ENCODE measurements at regions not wholly inside any gene's neighbourhood (a gene's known extent, or its start where the extent isn't known, plus 50 kb on each side); places are given as distances from the start of the nearest gene placed in this dataset.
"Not testable (repeated sequence)": the region's sequence is repeated elsewhere in the genome, so short reads cannot be mapped to it uniquely, and the experiment has no call there.

- H3K36me3 ChIP-seq (ENCODE audit: control insufficient read depth, low read depth, low read length) = no peaks in the 10 kb centered on the region
- no peak overlapping the region for H3K4me3 ChIP-seq (ENCODE audit: low read length)
- H3K9ac ChIP-seq (ENCODE audit: low read length) = no peak overlapping the region
- no peaks in the 10 kb centered on the region for H3K27me3 ChIP-seq (ENCODE audit: control insufficient read depth, insufficient read depth, low read length)
- H3K27ac ChIP-seq (ENCODE audit: low read length) = no peak overlapping the region
- H3K4me1 ChIP-seq (ENCODE audit: control insufficient read depth, low read depth, low read length) = no peaks in the 10 kb centered on the region
- H3K9me3 ChIP-seq (ENCODE audit: control insufficient read depth, low read depth, low read length) = no peaks in the 10 kb centered on the region
Observed at GRCh38 chr5:167081561-167081960, 1209.9 kb upstream of the WWC1 start.

- H3K9me3 ChIP-seq (ENCODE audit: control insufficient read depth, low read depth, low read length) = no peaks in the 10 kb centered on the region
- H3K27ac ChIP-seq (ENCODE audit: low read length) = no peak overlapping the region
- H3K4me3 ChIP-seq (ENCODE audit: low read length) = no peak overlapping the region
- no peaks in the 10 kb centered on the region for H3K4me1 ChIP-seq (ENCODE audit: control insufficient read depth, low read depth, low read length)
- H3K9ac ChIP-seq (ENCODE audit: low read length) = no peak overlapping the region
- H3K27me3 ChIP-seq (ENCODE audit: control insufficient read depth, insufficient read depth, low read length) = no peaks in the 10 kb centered on the region
- no peaks in the 10 kb centered on the region for H3K36me3 ChIP-seq (ENCODE audit: control insufficient read depth, low read depth, low read length)
Observed at GRCh38 chr5:167096816-167097215, 1194.6 kb upstream of the WWC1 start.

- H3K36me3 ChIP-seq (ENCODE audit: control insufficient read depth, low read depth, low read length) = no peaks in the 10 kb centered on the region
- H3K4me3 ChIP-seq (ENCODE audit: low read length) = no peak overlapping the region
- no peak overlapping the region for H3K9ac ChIP-seq (ENCODE audit: low read length)
- no peaks in the 10 kb centered on the region for H3K9me3 ChIP-seq (ENCODE audit: control insufficient read depth, low read depth, low read length)
- H3K4me1 ChIP-seq (ENCODE audit: control insufficient read depth, low read depth, low read length) = no peaks in the 10 kb centered on the region
- H3K27ac ChIP-seq (ENCODE audit: low read length) = no peak overlapping the region
- H3K27me3 ChIP-seq (ENCODE audit: control insufficient read depth, insufficient read depth, low read length) = no peaks in the 10 kb centered on the region
Observed at GRCh38 chr5:167104351-167104750, 1187.1 kb upstream of the WWC1 start.

GRCh38 chr5:167105941-167106340 lies 1185.5 kb upstream of the WWC1 start:
- Histone ChIP-seq H3K27ac (ENCODE audit: low read length) (no peak overlapping the region), H3K36me3 (ENCODE audit: control insufficient read depth, low read depth, low read length) (no peaks in the 10 kb centered on the region), H3K27me3 (ENCODE audit: control insufficient read depth, insufficient read depth, low read length) (no peaks in the 10 kb centered on the region), H3K9me3 (ENCODE audit: control insufficient read depth, low read depth, low read length) (no peaks in the 10 kb centered on the region), H3K4me3 (ENCODE audit: low read length) (no peak overlapping the region), H3K4me1 (ENCODE audit: control insufficient read depth, low read depth, low read length) (no peaks in the 10 kb centered on the region), H3K9ac (ENCODE audit: low read length) (no peak overlapping the region)

- Histone ChIP-seq H3K4me1 (ENCODE audit: control insufficient read depth, low read depth, low read length) (no peaks in the 10 kb centered on the region), H3K9me3 (ENCODE audit: control insufficient read depth, low read depth, low read length) (no peaks in the 10 kb centered on the region), H3K4me3 (ENCODE audit: low read length) (no peak overlapping the region), H3K27me3 (ENCODE audit: control insufficient read depth, insufficient read depth, low read length) (no peaks in the 10 kb centered on the region), H3K36me3 (ENCODE audit: control insufficient read depth, low read depth, low read length) (no peaks in the 10 kb centered on the region), H3K27ac (ENCODE audit: low read length) (no peak overlapping the region), H3K9ac (ENCODE audit: low read length) (no peak overlapping the region)
Observed at GRCh38 chr5:167107684-167108083, 1183.8 kb upstream of the WWC1 start.

GRCh38 chr5:167108266-167108665 lies 1183.2 kb upstream of the WWC1 start:
- H3K4me1 ChIP-seq (ENCODE audit: control insufficient read depth, low read depth, low read length); H3K27me3 ChIP-seq (ENCODE audit: control insufficient read depth, insufficient read depth, low read length); H3K36me3 ChIP-seq (ENCODE audit: control insufficient read depth, low read depth, low read length); H3K9ac ChIP-seq (ENCODE audit: low read length); H3K27ac ChIP-seq (ENCODE audit: low read length); H3K4me3 ChIP-seq (ENCODE audit: low read length); H3K9me3 ChIP-seq (ENCODE audit: control insufficient read depth, low read depth, low read length): not testable (repeated sequence)

GRCh38 chr5:167112556-167112955 lies 1178.9 kb upstream of the WWC1 start:
- no peaks in the 10 kb centered on the region for H3K36me3 ChIP-seq (ENCODE audit: control insufficient read depth, low read depth, low read length)
- H3K27ac ChIP-seq (ENCODE audit: low read length) = no peak overlapping the region
- no peak overlapping the region for H3K4me3 ChIP-seq (ENCODE audit: low read length)
- H3K27me3 ChIP-seq (ENCODE audit: control insufficient read depth, insufficient read depth, low read length) = no peaks in the 10 kb centered on the region
- peaks cover 4% of the 10 kb centered on the region for H3K4me1 ChIP-seq (ENCODE audit: control insufficient read depth, low read depth, low read length)
- H3K9ac ChIP-seq (ENCODE audit: low read length) = no peak overlapping the region
- H3K9me3 ChIP-seq (ENCODE audit: control insufficient read depth, low read depth, low read length) = no peaks in the 10 kb centered on the region

- Histone ChIP-seq H3K4me3 (ENCODE audit: low read length) (no peak overlapping the region), H3K27ac (ENCODE audit: low read length) (no peak overlapping the region), H3K4me1 (ENCODE audit: control insufficient read depth, low read depth, low read length) (no peaks in the 10 kb centered on the region), H3K9me3 (ENCODE audit: control insufficient read depth, low read depth, low read length) (no peaks in the 10 kb centered on the region), H3K36me3 (ENCODE audit: control insufficient read depth, low read depth, low read length) (no peaks in the 10 kb centered on the region), H3K27me3 (ENCODE audit: control insufficient read depth, insufficient read depth, low read length) (no peaks in the 10 kb centered on the region), H3K9ac (ENCODE audit: low read length) (no peak overlapping the region)
Observed at GRCh38 chr5:167122267-167122666, 1169.2 kb upstream of the WWC1 start.

- Histone ChIP-seq H3K4me1 (ENCODE audit: control insufficient read depth, low read depth, low read length) (no peaks in the 10 kb centered on the region), H3K27ac (ENCODE audit: low read length) (no peak overlapping the region), H3K9ac (ENCODE audit: low read length) (no peak overlapping the region), H3K36me3 (ENCODE audit: control insufficient read depth, low read depth, low read length) (no peaks in the 10 kb centered on the region), H3K4me3 (ENCODE audit: low read length) (no peak overlapping the region), H3K9me3 (ENCODE audit: control insufficient read depth, low read depth, low read length) (no peaks in the 10 kb centered on the region), H3K27me3 (ENCODE audit: control insufficient read depth, insufficient read depth, low read length) (no peaks in the 10 kb centered on the region)
Observed at GRCh38 chr5:167123126-167123525, 1168.3 kb upstream of the WWC1 start.

- no peak overlapping the region for H3K4me3 ChIP-seq (ENCODE audit: low read length)
- no peaks in the 10 kb centered on the region for H3K9me3 ChIP-seq (ENCODE audit: control insufficient read depth, low read depth, low read length)
- no peaks in the 10 kb centered on the region for H3K36me3 ChIP-seq (ENCODE audit: control insufficient read depth, low read depth, low read length)
- H3K27me3 ChIP-seq (ENCODE audit: control insufficient read depth, insufficient read depth, low read length) = no peaks in the 10 kb centered on the region
- no peak overlapping the region for H3K9ac ChIP-seq (ENCODE audit: low read length)
- no peak overlapping the region for H3K27ac ChIP-seq (ENCODE audit: low read length)
- H3K4me1 ChIP-seq (ENCODE audit: control insufficient read depth, low read depth, low read length) = no peaks in the 10 kb centered on the region
Observed at GRCh38 chr5:167128581-167128980, 1162.9 kb upstream of the WWC1 start.

GRCh38 chr5:167140548-167141291 lies 1150.7 kb upstream of the WWC1 start:
- H3K4me1 ChIP-seq (ENCODE audit: control insufficient read depth, low read depth, low read length) = no peaks in the 10 kb centered on the region
- no peak overlapping the region for H3K9ac ChIP-seq (ENCODE audit: low read length)
- no peak overlapping the region for H3K4me3 ChIP-seq (ENCODE audit: low read length)
- H3K36me3 ChIP-seq (ENCODE audit: control insufficient read depth, low read depth, low read length) = no peaks in the 10 kb centered on the region
- no peak overlapping the region for H3K27ac ChIP-seq (ENCODE audit: low read length)
- H3K9me3 ChIP-seq (ENCODE audit: control insufficient read depth, low read depth, low read length) = no peaks in the 10 kb centered on the region
- H3K27me3 ChIP-seq (ENCODE audit: control insufficient read depth, insufficient read depth, low read length) = no peaks in the 10 kb centered on the region

GRCh38 chr5:167143716-167144115 lies 1147.7 kb upstream of the WWC1 start:
- H3K9ac ChIP-seq (ENCODE audit: low read length) = no peak overlapping the region
- H3K27ac ChIP-seq (ENCODE audit: low read length) = no peak overlapping the region
- no peaks in the 10 kb centered on the region for H3K9me3 ChIP-seq (ENCODE audit: control insufficient read depth, low read depth, low read length)
- H3K4me3 ChIP-seq (ENCODE audit: low read length) = no peak overlapping the region
- H3K4me1 ChIP-seq (ENCODE audit: control insufficient read depth, low read depth, low read length) = no peaks in the 10 kb centered on the region
- H3K36me3 ChIP-seq (ENCODE audit: control insufficient read depth, low read depth, low read length) = no peaks in the 10 kb centered on the region
- H3K27me3 ChIP-seq (ENCODE audit: control insufficient read depth, insufficient read depth, low read length) = no peaks in the 10 kb centered on the region
